ENCODE measurements at regions not wholly inside any gene's neighbourhood (a gene's known extent, or its start where the extent isn't known, plus 50 kb on each side); places are given as distances from the start of the nearest gene placed in this dataset.

DNA sequence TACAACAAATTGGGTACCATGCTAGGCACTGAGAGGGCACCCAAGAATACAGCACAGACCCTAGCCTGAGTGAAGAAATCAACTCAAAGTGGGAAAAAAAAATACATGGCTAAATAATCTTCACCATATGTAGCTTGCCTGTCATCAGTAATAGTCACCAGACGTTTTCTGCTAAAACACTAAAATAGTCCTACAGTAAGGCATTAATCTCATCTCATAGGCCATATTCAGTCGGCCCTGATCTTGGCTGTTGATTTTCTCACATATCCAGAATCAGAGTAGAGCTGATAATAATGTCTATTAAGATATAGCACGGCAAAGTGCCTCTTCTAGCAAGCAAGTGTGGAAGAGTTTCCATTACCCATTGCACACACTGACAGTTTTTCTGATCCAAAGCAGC lies 322.1 kb upstream of the SLC30A5 start:
- no peak overlapping the region for H3K27ac ChIP-seq
- H3K9me3 ChIP-seq (ENCODE audit: low read depth), result no peaks in the 10 kb centered on the region
- TF ChIP-seq CTCF (IDR thresholded peaks at IDR 0.05) (no peak), EZH2phosphoT487 (IDR thresholded peaks at IDR 0.05) (no peak), EZH2 (IDR thresholded peaks at IDR 0.05) (no peak)
- H3F3A ChIP-seq (ENCODE audit: low read depth), result no peaks in the 10 kb centered on the region
- H4K20me1 ChIP-seq (ENCODE audit: low read depth), result no peaks in the 10 kb centered on the region
- peaks cover 23% of the 10 kb centered on the region for H3K4me1 Mint-ChIP-seq
- no peak for DNase-seq (ENCODE audit: low spot score)
- peaks cover 10% of the 10 kb centered on the region for H3K4me1 ChIP-seq
- H2AFZ ChIP-seq (replicated peaks), result no peak overlapping the region
- no peak overlapping the region for H3K27ac Mint-ChIP-seq
- no peak overlapping the region for H3K4me3 ChIP-seq
- peaks cover 13% of the 10 kb centered on the region for H3K27me3 Mint-ChIP-seq (ENCODE audit: insufficient read depth, low read depth)
- H3K4me3 Mint-ChIP-seq, result no peak overlapping the region
- H3K36me3 Mint-ChIP-seq, result peaks cover 3% of the 10 kb centered on the region
- no peaks in the 10 kb centered on the region for H3K79me2 ChIP-seq (ENCODE audit: low read depth)
- H3K9ac ChIP-seq, result no peak overlapping the region
- H3K4me2 ChIP-seq, result no peak overlapping the region
- H3K36me3 ChIP-seq, result no peaks in the 10 kb centered on the region
- H3K27me3 ChIP-seq, result no peaks in the 10 kb centered on the region
- H3K9me3 Mint-ChIP-seq, result peaks cover 3% of the 10 kb centered on the region

GRCh38 chr5:68776381-68776780 lies 317.4 kb upstream of the SLC30A5 start:
- Mint-ChIP-seq H3K4me3 (no peak overlapping the region), H3K27ac (no peak overlapping the region), H3K4me1 (peaks cover 13% of the 10 kb centered on the region), H3K9me3 (peaks cover 3% of the 10 kb centered on the region), H3K27me3 (ENCODE audit: insufficient read depth, low read depth) (peaks cover 11% of the 10 kb centered on the region), H3K36me3 (peaks cover 3% of the 10 kb centered on the region)
- Histone ChIP-seq H3K4me3 (no peak overlapping the region), H3K4me2 (no peak overlapping the region), H3K4me1 (no peaks in the 10 kb centered on the region), H3K79me2 (ENCODE audit: low read depth) (no peaks in the 10 kb centered on the region), H3K27me3 (no peaks in the 10 kb centered on the region), H4K20me1 (ENCODE audit: low read depth) (no peaks in the 10 kb centered on the region), H3K9ac (no peak overlapping the region), H2AFZ (replicated peaks) (no peak overlapping the region), H3K9me3 (ENCODE audit: low read depth) (no peaks in the 10 kb centered on the region), H3F3A (ENCODE audit: low read depth) (no peaks in the 10 kb centered on the region), H3K27ac (no peak overlapping the region), H3K36me3 (no peaks in the 10 kb centered on the region)
- TF ChIP-seq EZH2 (IDR thresholded peaks at IDR 0.05) (no peak), CTCF (IDR thresholded peaks at IDR 0.05) (no peak), EZH2phosphoT487 (IDR thresholded peaks at IDR 0.05) (no peak)
- DNase-seq (ENCODE audit: low spot score), result no peak

- peaks cover 8% of the 10 kb centered on the region for H3K4me1 Mint-ChIP-seq
Measured at GRCh38 chr5:68777135-68777534, 316.7 kb upstream of the SLC30A5 start.

More at GRCh38 chr5:68777135-68777534, 316.7 kb upstream of the SLC30A5 start:
- Histone ChIP-seq H3K79me2 (ENCODE audit: low read depth) (no peaks in the 10 kb centered on the region), H4K20me1 (ENCODE audit: low read depth) (no peaks in the 10 kb centered on the region), H3K4me2 (no peak overlapping the region), H3K36me3 (no peaks in the 10 kb centered on the region), H3K27ac (no peak overlapping the region), H3F3A (ENCODE audit: low read depth) (no peaks in the 10 kb centered on the region), H3K4me1 (no peaks in the 10 kb centered on the region), H3K27me3 (no peaks in the 10 kb centered on the region), H3K4me3 (no peak overlapping the region), H2AFZ (replicated peaks) (no peak overlapping the region), H3K9ac (no peak overlapping the region), H3K9me3 (ENCODE audit: low read depth) (no peaks in the 10 kb centered on the region)
- peaks cover 9% of the 10 kb centered on the region for H3K27me3 Mint-ChIP-seq (ENCODE audit: insufficient read depth, low read depth)
- TF ChIP-seq CTCF (IDR thresholded peaks at IDR 0.05) (no peak), EZH2 (IDR thresholded peaks at IDR 0.05) (no peak), EZH2phosphoT487 (IDR thresholded peaks at IDR 0.05) (no peak)
- H3K4me3 Mint-ChIP-seq, result no peak overlapping the region
- DNase-seq (ENCODE audit: low spot score), result no peak
- peaks cover 3% of the 10 kb centered on the region for H3K9me3 Mint-ChIP-seq
- no peak overlapping the region for H3K27ac Mint-ChIP-seq
- H3K36me3 Mint-ChIP-seq, result peaks cover 3% of the 10 kb centered on the region

Data from neural progenitor cell (in vitro differentiated cells).